ENCODE measurements at regions not wholly inside any gene's neighbourhood (a gene's known extent, or its start where the extent isn't known, plus 50 kb on each side); places are given as distances from the start of the nearest gene placed in this dataset.
"Not testable (repeated sequence)": the region's sequence is repeated elsewhere in the genome, so short reads cannot be mapped to it uniquely, and the experiment has no call there.

DNA sequence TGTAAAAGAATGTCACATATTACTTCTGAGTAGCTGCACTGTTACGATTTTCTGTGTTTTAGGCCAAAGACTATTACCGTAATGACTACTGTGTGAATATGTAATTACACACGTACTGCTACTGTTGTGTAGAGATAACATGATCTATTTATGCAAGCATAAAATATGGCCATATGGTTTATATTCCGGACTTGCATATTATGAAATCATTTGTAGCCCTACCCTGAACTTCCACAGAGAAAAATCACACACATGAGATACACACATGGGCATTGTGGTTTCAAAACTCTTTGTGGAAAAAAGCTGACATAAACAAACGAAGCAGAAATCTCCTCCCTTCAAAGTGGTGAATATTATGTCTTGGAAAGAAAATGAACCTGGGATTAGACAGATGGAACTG is 373.0 kb upstream of the ADAMTS5 start:
- DNase-seq (ENCODE audit: extremely low read depth in 1 of 2, low read depth in 1 of 2): no peak

DNA sequence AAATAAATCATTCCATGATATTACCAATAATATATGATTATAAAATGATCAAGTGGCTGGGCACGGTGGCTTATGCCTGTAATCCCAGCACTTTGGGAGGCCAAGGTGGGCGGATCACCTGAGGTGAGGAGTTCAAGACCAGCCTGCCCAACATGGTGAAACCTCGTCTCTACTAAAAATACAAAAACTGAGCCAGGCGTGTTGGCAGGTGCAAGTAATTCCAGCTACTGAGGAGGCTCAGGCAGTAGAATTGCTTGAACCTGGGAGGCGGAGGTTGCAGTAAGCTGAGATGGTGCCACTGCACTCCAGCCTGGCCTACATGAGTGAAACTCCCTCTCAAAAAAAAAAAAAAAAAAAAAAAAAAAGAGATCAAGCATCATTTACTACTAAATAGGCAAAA is 371.1 kb upstream of the ADAMTS5 start:
- not testable (repeated sequence) for DNase-seq (ENCODE audit: extremely low read depth in 1 of 2, low read depth in 1 of 2)

DNA sequence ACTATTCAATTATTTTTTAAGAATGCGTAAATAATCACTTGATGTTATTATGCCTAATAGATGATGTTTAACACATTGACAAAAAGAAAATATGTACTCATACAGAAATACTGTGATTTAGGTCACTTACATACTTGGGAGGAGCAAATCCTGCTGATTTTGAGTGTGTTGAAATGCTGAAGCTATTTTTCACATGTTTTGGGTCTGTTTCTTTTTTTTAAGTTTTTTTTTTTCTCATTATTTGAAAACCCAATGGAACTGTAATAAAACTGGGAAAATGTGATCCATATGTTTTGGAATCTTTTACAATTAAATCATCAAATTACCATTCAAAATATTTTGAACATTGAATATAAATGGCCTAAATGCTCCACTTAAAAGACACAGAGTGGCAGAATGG is 366.2 kb upstream of the ADAMTS5 start:
- DNase-seq (ENCODE audit: extremely low read depth in 1 of 2, low read depth in 1 of 2): no peak

GRCh38 chr21:27329255-27329851 is 362.5 kb upstream of the ADAMTS5 start:
- no peak for DNase-seq (ENCODE audit: extremely low read depth in 1 of 2, low read depth in 1 of 2)

DNA sequence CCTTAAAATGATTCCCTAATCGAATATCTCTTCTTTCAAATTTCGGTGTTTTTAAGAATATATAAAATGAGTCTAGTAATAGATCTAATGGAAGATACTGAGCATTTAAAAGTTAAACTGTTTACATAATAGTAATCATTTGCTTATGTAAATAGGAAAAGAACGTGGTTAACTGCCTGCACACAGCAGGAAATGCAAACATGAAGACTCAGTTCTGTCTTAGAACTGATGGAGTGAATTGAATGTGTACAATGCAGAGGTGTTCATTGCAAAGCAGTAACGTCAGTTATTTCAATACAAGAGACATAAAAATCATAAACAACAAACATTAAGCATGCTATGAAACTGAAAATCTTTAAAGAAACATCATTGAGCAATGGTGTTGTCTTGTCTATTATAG is 359.4 kb upstream of the ADAMTS5 start:
- DNase-seq (ENCODE audit: extremely low read depth in 1 of 2, low read depth in 1 of 2): no peak

- no peak for DNase-seq (ENCODE audit: extremely low read depth in 1 of 2, low read depth in 1 of 2)
Measured at GRCh38 chr21:27323331-27323730, 356.4 kb upstream of the ADAMTS5 start.

GRCh38 chr21:27321791-27322190 is 354.9 kb upstream of the ADAMTS5 start:
- DNase-seq (ENCODE audit: extremely low read depth in 1 of 2, low read depth in 1 of 2): no peak

- no peak for DNase-seq (ENCODE audit: extremely low read depth in 1 of 2, low read depth in 1 of 2)
Measured at GRCh38 chr21:27320868-27321267, 354.0 kb upstream of the ADAMTS5 start.

DNA sequence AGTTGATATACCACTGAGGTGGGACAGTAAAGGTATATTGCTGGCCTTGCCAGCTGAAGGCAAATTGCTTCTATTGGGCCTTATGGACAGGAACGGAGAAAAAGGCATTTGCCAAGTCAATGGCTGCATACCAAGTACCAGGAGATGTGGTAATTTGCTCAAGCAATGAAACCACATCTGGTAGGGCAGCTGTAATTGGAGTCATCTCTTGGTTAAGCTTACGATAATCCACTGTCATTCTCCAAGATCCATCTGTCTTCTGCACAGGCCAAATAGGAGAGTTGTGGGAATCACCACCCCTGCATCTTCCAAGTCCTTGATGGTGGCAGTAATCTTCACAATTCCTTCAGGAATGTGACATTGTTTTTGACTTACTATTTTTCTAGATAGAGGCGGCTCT is 350.7 kb upstream of the ADAMTS5 start:
- DNase-seq (ENCODE audit: extremely low read depth in 1 of 2, low read depth in 1 of 2): not testable (repeated sequence)

DNA sequence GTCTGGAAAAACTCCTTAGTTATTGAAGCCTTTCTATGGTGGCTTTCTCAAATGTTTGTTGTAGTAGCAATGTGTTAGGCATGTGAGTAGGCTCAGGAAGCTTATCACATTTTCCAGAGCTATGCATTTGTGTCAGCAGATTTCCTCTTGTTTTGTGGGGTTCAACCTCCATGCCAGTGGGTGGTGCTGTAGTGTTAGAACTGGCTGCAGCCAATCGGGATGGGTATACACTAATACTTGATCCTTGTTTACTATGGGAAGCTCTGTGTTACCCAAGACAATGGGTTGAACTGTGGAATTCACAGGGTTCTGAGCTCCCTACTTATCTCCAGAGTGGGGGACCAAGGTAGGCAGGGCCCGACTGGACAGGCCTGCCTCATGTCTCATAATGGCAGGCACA is 348.5 kb upstream of the ADAMTS5 start:
- no peak for DNase-seq (ENCODE audit: extremely low read depth in 1 of 2, low read depth in 1 of 2)

DNA sequence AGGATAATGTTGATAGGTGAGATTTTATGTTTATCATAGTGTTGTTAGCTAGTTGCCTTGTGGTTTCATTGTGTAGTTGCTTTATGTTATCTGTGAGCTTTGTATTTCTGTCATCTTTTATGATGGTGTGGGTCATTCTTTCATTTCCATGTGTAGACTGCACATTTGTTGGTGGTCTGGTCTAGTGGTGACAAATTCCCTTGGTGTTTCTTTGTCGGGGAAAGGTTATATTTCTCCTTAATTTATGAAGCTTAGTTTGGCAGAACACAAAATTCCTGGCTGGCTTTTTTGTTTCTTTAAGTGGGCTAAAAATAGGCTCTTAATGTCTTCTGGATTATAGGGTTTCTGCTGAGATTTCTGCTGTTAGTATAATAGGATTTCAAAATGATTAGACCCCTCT is 347.2 kb upstream of the ADAMTS5 start:
- DNase-seq (ENCODE audit: extremely low read depth in 1 of 2, low read depth in 1 of 2): no peak

DNA sequence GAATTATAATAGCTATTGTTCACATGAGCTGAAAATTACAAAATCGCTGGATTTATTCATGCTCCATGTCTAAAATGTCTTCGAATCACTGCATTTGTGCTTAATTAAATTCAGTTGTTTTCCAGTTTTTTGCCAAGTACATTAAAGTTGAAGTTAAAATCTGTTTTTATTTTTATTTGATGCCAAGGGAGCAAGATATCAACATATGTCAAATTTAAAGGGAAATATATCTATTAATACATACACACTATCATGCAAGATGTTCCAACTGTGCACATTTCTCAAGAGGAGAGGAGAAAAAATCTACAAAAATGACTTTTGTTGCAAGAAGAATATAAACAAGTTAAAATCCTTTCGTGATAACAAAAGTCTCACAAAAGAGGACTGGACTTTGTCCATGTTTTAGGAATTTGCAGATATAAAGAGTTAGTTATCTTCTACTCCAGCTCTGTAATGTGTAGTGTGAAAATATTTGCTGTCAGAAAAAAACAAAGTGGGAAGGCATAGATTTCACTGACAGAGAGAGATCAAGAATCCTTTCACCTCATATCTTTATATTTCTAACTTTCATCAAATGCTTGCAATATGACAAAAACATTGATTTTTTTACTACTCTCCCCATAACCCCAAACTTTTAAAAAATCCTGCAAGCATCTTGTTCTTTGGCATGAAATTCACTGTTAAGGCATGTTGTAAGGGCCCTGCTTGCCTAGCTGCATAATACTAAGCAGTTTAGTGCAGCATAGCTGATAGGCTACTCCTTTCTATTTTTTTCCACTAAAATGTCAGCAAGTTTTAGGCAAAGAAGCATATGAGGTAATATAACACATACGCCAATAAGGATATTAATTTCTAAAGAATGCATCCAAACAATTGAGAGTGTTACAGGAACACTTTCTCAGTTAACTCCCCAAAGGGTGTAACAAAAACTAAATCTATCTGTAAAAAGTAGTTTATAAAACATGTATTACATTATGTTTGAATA is 340.2 kb upstream of the ADAMTS5 start:
- DNase-seq (ENCODE audit: extremely low read depth in 1 of 2, low read depth in 1 of 2): no peak

DNA sequence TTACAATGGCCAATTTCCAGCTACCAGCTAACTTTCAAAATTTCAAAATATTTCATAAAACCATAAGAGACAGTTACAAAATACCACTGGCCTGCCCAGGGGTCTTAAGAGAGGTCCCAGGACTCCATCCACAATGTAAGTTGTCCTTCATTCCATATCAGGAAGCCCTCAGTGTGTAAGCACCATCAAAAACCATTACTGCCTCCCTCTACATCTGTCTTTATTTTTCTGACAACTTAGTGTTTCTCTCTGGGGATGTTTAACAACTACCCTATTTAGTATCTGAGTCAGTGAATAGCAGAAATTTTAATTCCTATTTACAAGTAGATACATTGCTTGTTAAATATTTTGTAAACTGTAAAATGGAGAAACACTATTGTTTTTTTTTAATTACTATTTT is 339.3 kb upstream of the ADAMTS5 start:
- no peak for DNase-seq (ENCODE audit: extremely low read depth in 1 of 2, low read depth in 1 of 2)

DNA sequence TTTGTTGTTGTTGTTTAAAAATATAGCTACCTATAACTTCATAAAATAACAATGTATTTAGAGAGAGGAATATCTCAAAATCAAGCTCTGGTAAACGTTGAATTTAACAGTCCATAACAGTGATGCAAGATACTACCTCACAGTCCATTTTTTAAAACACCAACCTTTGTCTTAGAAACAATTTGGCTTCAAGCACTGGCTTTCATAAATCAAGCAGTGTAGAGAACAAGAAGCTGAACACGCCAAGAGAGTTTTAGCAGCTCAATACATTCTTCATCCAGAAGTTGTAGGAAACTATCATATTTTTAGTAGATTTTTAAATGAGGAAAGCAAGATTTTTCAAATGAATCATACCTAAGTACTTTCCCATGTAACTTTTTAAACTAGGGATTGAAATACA is 334.3 kb upstream of the ADAMTS5 start:
- no peak for DNase-seq (ENCODE audit: extremely low read depth in 1 of 2, low read depth in 1 of 2)

GRCh38 chr21:27300770-27301169 is 333.9 kb upstream of the ADAMTS5 start:
- DNase-seq (ENCODE audit: extremely low read depth in 1 of 2, low read depth in 1 of 2): no peak

DNA sequence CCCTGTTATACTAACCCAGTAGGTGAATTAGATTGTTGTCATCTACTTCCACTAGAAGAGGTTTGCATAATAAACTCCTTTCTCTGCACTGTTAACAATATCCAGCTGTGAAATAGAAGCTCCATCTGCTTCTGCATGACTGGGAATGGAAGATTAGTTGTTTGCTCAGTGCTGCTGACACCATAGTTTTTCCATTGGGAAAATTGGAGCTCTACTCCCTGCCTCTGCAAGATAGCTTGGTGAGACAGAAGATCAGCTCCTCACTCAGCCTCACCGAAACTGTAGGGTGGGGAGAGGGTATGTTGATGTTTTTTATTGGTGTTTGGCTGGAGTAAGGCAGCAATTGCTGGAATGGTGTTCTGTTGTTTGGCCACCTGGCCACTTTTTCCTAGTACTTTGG is 331.6 kb upstream of the ADAMTS5 start:
- DNase-seq (ENCODE audit: extremely low read depth in 1 of 2, low read depth in 1 of 2): no peak

DNA sequence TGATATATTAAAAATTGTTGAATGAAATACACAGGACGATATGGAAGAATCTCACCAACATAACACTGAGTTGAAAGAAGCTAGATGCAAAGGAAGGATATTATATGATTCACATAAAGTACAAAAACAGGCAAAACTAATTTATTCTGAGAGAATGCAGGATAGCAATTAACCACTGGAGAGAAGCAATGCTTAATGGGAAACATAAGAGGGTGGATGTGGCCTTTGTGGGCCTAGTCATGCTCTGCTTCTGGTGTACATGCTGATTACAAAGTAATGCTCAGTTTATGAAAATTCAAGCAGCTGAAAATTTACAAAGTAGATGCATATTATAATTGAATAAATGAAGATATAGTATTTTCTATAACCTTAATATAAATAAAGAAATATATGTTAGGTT is 326.4 kb upstream of the ADAMTS5 start:
- no peak for DNase-seq (ENCODE audit: extremely low read depth in 1 of 2, low read depth in 1 of 2)

DNA sequence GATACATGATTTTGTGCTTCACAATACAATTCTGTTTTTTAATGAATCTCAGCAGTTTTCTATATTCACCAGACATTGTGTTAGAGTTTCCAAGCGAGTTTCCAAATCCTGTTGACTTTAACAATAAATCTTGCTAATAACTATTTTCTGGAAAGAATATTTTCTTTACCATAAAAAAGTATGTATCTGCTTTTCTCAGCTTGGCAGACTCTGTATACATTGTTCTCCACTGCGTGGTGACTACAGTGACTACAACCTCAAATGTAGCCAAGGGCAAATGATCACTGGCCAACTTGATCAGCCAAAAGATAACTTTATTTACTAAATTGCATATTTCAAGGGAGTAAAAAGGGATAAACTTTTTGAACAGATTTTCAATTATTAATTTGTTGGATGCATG is 325.9 kb upstream of the ADAMTS5 start:
- no peak for DNase-seq (ENCODE audit: extremely low read depth in 1 of 2, low read depth in 1 of 2)

DNA sequence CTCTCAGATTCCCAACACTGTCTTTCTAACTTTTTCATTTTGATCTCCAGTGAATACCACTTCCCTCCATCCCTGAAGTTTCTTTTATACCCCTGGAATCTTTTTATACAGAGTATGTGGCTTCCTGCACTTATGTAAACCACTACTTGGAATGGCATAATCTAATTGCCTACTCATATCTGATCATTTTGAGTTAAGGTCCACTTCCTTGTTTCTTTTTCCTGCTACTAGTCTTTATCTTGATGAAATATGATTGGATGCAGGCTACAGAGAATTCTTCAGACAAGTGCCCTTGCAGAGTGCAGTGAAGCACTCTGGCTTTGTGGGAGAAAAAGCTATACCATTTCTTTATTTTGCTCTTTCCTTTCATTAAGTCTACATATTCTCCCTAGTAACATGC is 325.3 kb upstream of the ADAMTS5 start:
- DNase-seq (ENCODE audit: extremely low read depth in 1 of 2, low read depth in 1 of 2): no peak

DNA sequence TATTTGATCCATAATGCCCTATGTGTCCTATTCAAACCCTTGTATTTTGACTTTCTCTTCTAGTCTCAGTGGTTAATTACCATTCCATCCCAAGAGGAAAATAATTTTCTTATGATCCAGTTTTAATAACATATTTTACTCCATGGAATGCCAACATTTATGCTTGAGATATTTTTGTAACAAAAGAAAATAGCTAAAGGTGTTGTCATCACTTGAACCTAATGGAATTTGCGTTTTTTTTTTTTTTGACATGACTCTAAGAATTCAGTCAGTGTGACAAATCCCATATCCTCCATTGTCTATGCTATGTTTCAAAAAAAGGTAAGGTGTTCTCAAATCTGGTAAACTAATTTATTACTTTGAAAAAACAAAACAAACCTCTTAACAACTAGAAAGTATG is 324.1 kb upstream of the ADAMTS5 start:
- no peak for DNase-seq (ENCODE audit: extremely low read depth in 1 of 2, low read depth in 1 of 2)

GRCh38 chr21:27290028-27290427 is 323.1 kb upstream of the ADAMTS5 start:
- no peak for DNase-seq (ENCODE audit: extremely low read depth in 1 of 2, low read depth in 1 of 2)

DNA sequence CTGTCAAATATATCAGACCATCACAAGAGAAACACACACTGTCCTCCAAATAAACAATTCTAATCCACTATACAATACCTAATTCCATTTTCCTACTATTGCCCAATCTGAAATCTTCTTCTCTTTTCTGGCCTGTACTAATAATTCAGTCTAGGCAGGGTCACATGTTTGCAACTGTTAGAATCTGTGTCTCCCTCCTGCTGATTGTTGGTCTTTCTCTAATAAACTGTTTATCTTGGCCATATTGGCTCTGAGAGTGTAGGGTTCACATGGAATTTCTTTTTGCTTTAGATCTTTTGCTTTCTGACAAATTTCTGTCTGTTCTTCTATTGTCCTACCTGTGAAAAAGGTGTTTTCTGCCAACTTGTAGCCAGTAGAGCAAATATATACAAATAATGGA is 319.9 kb upstream of the ADAMTS5 start:
- no peak for DNase-seq (ENCODE audit: extremely low read depth in 1 of 2, low read depth in 1 of 2)

Data from activated CD8-positive, alpha-beta memory T cell treated with anti-CD3 and anti-CD28 coated beads for 1 hour (primary cell).